ENCODE measurements at regions not wholly inside any gene's neighbourhood (a gene's known extent, or its start where the extent isn't known, plus 50 kb on each side); places are given as distances from the start of the nearest gene placed in this dataset.
"Not testable (repeated sequence)": the region's sequence is repeated elsewhere in the genome, so short reads cannot be mapped to it uniquely, and the experiment has no call there.

GRCh38 chr4:128538111-128538882 lies 250.7 kb upstream of the PGRMC2 start:
- no CpG with 5 or more reads among the region's 13 CpGs for WGBS (ENCODE audit: insufficient coverage, insufficient read length)
- no peaks in the 10 kb centered on the region for H3K27me3 ChIP-seq (ENCODE audit: control insufficient read depth, insufficient read depth, low read length)
- DNase-seq (ENCODE audit: low read depth, low spot score): no peak
- H3K27ac ChIP-seq (ENCODE audit: low read length): no peak overlapping the region
- no peaks in the 10 kb centered on the region for H3K36me3 ChIP-seq (ENCODE audit: control insufficient read depth, insufficient read depth, low read length)
- H3K4me3 ChIP-seq (ENCODE audit: low read length): no peak overlapping the region
- H3K9me3 ChIP-seq (ENCODE audit: control insufficient read depth, insufficient read depth, low read length): no peaks in the 10 kb centered on the region
- H3K4me1 ChIP-seq (ENCODE audit: control insufficient read depth, insufficient read depth, low read length): no peaks in the 10 kb centered on the region; the same call in 1 of the 2 replicates

GRCh38 chr4:128536746-128537145 lies 249.1 kb upstream of the PGRMC2 start:
- WGBS (ENCODE audit: insufficient coverage, insufficient read length): no CpG with 5 or more reads among the region's 1 CpG
- Histone ChIP-seq H3K36me3 (ENCODE audit: control insufficient read depth, insufficient read depth, low read length) (no peaks in the 10 kb centered on the region), H3K4me3 (ENCODE audit: low read length) (no peak overlapping the region), H3K4me1 (ENCODE audit: control insufficient read depth, insufficient read depth, low read length) (no peaks in the 10 kb centered on the region; the same call in 1 of the 2 replicates), H3K27ac (ENCODE audit: low read length) (no peak overlapping the region), H3K27me3 (ENCODE audit: control insufficient read depth, insufficient read depth, low read length) (no peaks in the 10 kb centered on the region), H3K9me3 (ENCODE audit: control insufficient read depth, insufficient read depth, low read length) (no peaks in the 10 kb centered on the region)
- DNase-seq (ENCODE audit: low read depth, low spot score): no peak

GRCh38 chr4:128535510-128535909 lies 247.9 kb upstream of the PGRMC2 start:
- WGBS (ENCODE audit: insufficient coverage, insufficient read length): no CpG with 5 or more reads among the region's 4 CpGs

GRCh38 chr4:128528793-128529553 lies 241.4 kb upstream of the PGRMC2 start:
- Histone ChIP-seq H3K4me3 (ENCODE audit: low read length) (no peak overlapping the region), H3K9me3 (ENCODE audit: control insufficient read depth, insufficient read depth, low read length) (no peaks in the 10 kb centered on the region), H3K36me3 (ENCODE audit: control insufficient read depth, insufficient read depth, low read length) (no peaks in the 10 kb centered on the region), H3K27ac (ENCODE audit: low read length) (no peak overlapping the region), H3K27me3 (ENCODE audit: control insufficient read depth, insufficient read depth, low read length) (no peaks in the 10 kb centered on the region), H3K4me1 (ENCODE audit: control insufficient read depth, insufficient read depth, low read length) (peaks cover 2% of the 10 kb centered on the region)
- WGBS (ENCODE audit: insufficient coverage, insufficient read length): no CpG with 5 or more reads among the region's 4 CpGs
- DNase-seq (ENCODE audit: low read depth, low spot score): peak; percentile 37

More at GRCh38 chr4:128535510-128535909, 247.9 kb upstream of the PGRMC2 start:
- not testable (repeated sequence) for H3K4me1 ChIP-seq (ENCODE audit: control insufficient read depth, insufficient read depth, low read length); H3K4me3 ChIP-seq (ENCODE audit: low read length); H3K27me3 ChIP-seq (ENCODE audit: control insufficient read depth, insufficient read depth, low read length); H3K36me3 ChIP-seq (ENCODE audit: control insufficient read depth, insufficient read depth, low read length); H3K9me3 ChIP-seq (ENCODE audit: control insufficient read depth, insufficient read depth, low read length); H3K27ac ChIP-seq (ENCODE audit: low read length); DNase-seq (ENCODE audit: low read depth, low spot score)

GRCh38 chr4:128527946-128528576 lies 240.4 kb upstream of the PGRMC2 start:
- Histone ChIP-seq H3K27ac (ENCODE audit: low read length) (no peak overlapping the region), H3K4me3 (ENCODE audit: low read length) (no peak overlapping the region), H3K27me3 (ENCODE audit: control insufficient read depth, insufficient read depth, low read length) (no peaks in the 10 kb centered on the region), H3K4me1 (ENCODE audit: control insufficient read depth, insufficient read depth, low read length) (peaks cover 2% of the 10 kb centered on the region), H3K9me3 (ENCODE audit: control insufficient read depth, insufficient read depth, low read length) (no peaks in the 10 kb centered on the region), H3K36me3 (ENCODE audit: control insufficient read depth, insufficient read depth, low read length) (no peaks in the 10 kb centered on the region)
- WGBS (ENCODE audit: insufficient coverage, insufficient read length): no CpG with 5 or more reads among the region's 4 CpGs
- no peak for DNase-seq (ENCODE audit: low read depth, low spot score)

GRCh38 chr4:128527351-128527750 lies 239.7 kb upstream of the PGRMC2 start:
- H3K9me3 ChIP-seq (ENCODE audit: control insufficient read depth, insufficient read depth, low read length): no peaks in the 10 kb centered on the region
- WGBS (ENCODE audit: insufficient coverage, insufficient read length): no CpG with 5 or more reads among the region's 3 CpGs
- no peak overlapping the region for H3K27ac ChIP-seq (ENCODE audit: low read length)
- DNase-seq (ENCODE audit: low read depth, low spot score): no peak
- H3K27me3 ChIP-seq (ENCODE audit: control insufficient read depth, insufficient read depth, low read length): no peaks in the 10 kb centered on the region
- H3K36me3 ChIP-seq (ENCODE audit: control insufficient read depth, insufficient read depth, low read length): no peaks in the 10 kb centered on the region
- H3K4me3 ChIP-seq (ENCODE audit: low read length): no peak overlapping the region
- peaks cover 2% of the 10 kb centered on the region for H3K4me1 ChIP-seq (ENCODE audit: control insufficient read depth, insufficient read depth, low read length)

GRCh38 chr4:128525992-128526630 lies 238.5 kb upstream of the PGRMC2 start:
- Histone ChIP-seq H3K36me3 (ENCODE audit: control insufficient read depth, insufficient read depth, low read length) (no peaks in the 10 kb centered on the region), H3K4me1 (ENCODE audit: control insufficient read depth, insufficient read depth, low read length) (peaks cover 2% of the 10 kb centered on the region), H3K4me3 (ENCODE audit: low read length) (no peak overlapping the region), H3K27me3 (ENCODE audit: control insufficient read depth, insufficient read depth, low read length) (no peaks in the 10 kb centered on the region), H3K9me3 (ENCODE audit: control insufficient read depth, insufficient read depth, low read length) (no peaks in the 10 kb centered on the region), H3K27ac (ENCODE audit: low read length) (no peak overlapping the region)
- no CpG with 5 or more reads among the region's 1 CpG for WGBS (ENCODE audit: insufficient coverage, insufficient read length)
- DNase-seq (ENCODE audit: low read depth, low spot score): no peak

GRCh38 chr4:128525387-128525786 lies 237.8 kb upstream of the PGRMC2 start:
- Histone ChIP-seq H3K9me3 (ENCODE audit: control insufficient read depth, insufficient read depth, low read length) (no peaks in the 10 kb centered on the region), H3K4me1 (ENCODE audit: control insufficient read depth, insufficient read depth, low read length) (peaks cover 2% of the 10 kb centered on the region), H3K4me3 (ENCODE audit: low read length) (no peak overlapping the region), H3K36me3 (ENCODE audit: control insufficient read depth, insufficient read depth, low read length) (no peaks in the 10 kb centered on the region), H3K27me3 (ENCODE audit: control insufficient read depth, insufficient read depth, low read length) (no peaks in the 10 kb centered on the region), H3K27ac (ENCODE audit: low read length) (no peak overlapping the region)
- no peak for DNase-seq (ENCODE audit: low read depth, low spot score)
- no CpG with 5 or more reads among the region's 5 CpGs for WGBS (ENCODE audit: insufficient coverage, insufficient read length)

GRCh38 chr4:128524311-128524710 lies 236.7 kb upstream of the PGRMC2 start:
- no peaks in the 10 kb centered on the region for H3K27me3 ChIP-seq (ENCODE audit: control insufficient read depth, insufficient read depth, low read length)
- no peak overlapping the region for H3K4me3 ChIP-seq (ENCODE audit: low read length)
- H3K36me3 ChIP-seq (ENCODE audit: control insufficient read depth, insufficient read depth, low read length): no peaks in the 10 kb centered on the region
- DNase-seq (ENCODE audit: low read depth, low spot score): no peak
- no peak overlapping the region for H3K27ac ChIP-seq (ENCODE audit: low read length)
- H3K4me1 ChIP-seq (ENCODE audit: control insufficient read depth, insufficient read depth, low read length): peaks cover 2% of the 10 kb centered on the region
- H3K9me3 ChIP-seq (ENCODE audit: control insufficient read depth, insufficient read depth, low read length): no peaks in the 10 kb centered on the region
- no CpG with 5 or more reads among the region's 6 CpGs for WGBS (ENCODE audit: insufficient coverage, insufficient read length)

GRCh38 chr4:128521648-128522111 lies 234.1 kb upstream of the PGRMC2 start:
- Histone ChIP-seq H3K4me1 (ENCODE audit: control insufficient read depth, insufficient read depth, low read length) (peaks cover 3% of the 10 kb centered on the region), H3K36me3 (ENCODE audit: control insufficient read depth, insufficient read depth, low read length) (no peaks in the 10 kb centered on the region), H3K27ac (ENCODE audit: low read length) (no peak overlapping the region), H3K9me3 (ENCODE audit: control insufficient read depth, insufficient read depth, low read length) (no peaks in the 10 kb centered on the region), H3K4me3 (ENCODE audit: low read length) (no peak overlapping the region), H3K27me3 (ENCODE audit: control insufficient read depth, insufficient read depth, low read length) (no peaks in the 10 kb centered on the region)
- no peak for DNase-seq (ENCODE audit: low read depth, low spot score)
- no CpG with 5 or more reads among the region's 4 CpGs for WGBS (ENCODE audit: insufficient coverage, insufficient read length)

All from iPS DF 6.9 (cell line).